H1 (cell line): ENCODE measurements at regions not wholly inside any gene's neighbourhood (a gene's known extent, or its start where the extent isn't known, plus 50 kb on each side); places are given as distances from the start of the nearest gene placed in this dataset.
A peak's percentile ranks its signal among the peaks of the same experiment; 100 is the strongest.

Experiments
- CTCF ChIA-PET: fragments of 300-600 bp; sonication (Branson Sonifier 250); formaldehyde crosslinking; loops from one replicate; lab custom pipeline; 2021; ENCODE audit not compliant: partially characterized antibody; lab: Charles Lee
- POLR2A ChIA-PET: fragments of 300-600 bp; sonication (Branson Sonifier 250); formaldehyde crosslinking; loops from one replicate; lab custom pipeline; 2021; ENCODE audit warnings: inconsistent platforms; ENCODE audit not compliant: partially characterized antibody; lab: Charles Lee
- DNase-seq, 2 experiments: peaks; one replicate each; pipeline versions ENCODE4 v3.0.0 to v3.0.0-alpha.2; 2010 to 2022; ENCODE audit warnings: low spot score in 2 of 2, low read depth in 1 of 2, mixed read lengths in 1 of 2
- FAIRE-seq: peaks from 2 replicates; lab custom pipeline; 2011; peaks lifted over from hg19 to GRCh38; lab: Jason Lieb, UNC
- H2AFZ ChIP-seq: 2 replicates; pipeline ENCODE4 v1.8.1; 2012; ENCODE audit warnings: low read length, inconsistent platforms
- H2AK5ac ChIP-seq: 2 replicates; pipeline ENCODE4 v1.6.1; 2013; ENCODE audit warnings: low read depth, low read length
- H2BK120ac ChIP-seq: replicated peaks from 2 replicates; pipeline ENCODE3; 2013; ENCODE audit warnings: low read depth, low read length, inconsistent platforms
- H2BK12ac ChIP-seq: 2 replicates; pipeline ENCODE4 v1.6.1; 2013; ENCODE audit warnings: low read depth, low read length
- H2BK15ac ChIP-seq: 2 replicates; pipeline ENCODE4 v1.6.1; 2013; ENCODE audit warnings: low read length
- H2BK20ac ChIP-seq: 2 replicates; pipeline ENCODE4 v1.6.1; 2013; ENCODE audit warnings: low read length
- H2BK5ac ChIP-seq: 2 replicates; pipeline ENCODE4 v1.6.1; 2013; ENCODE audit warnings: low read depth, low read length
- H3K14ac ChIP-seq: 2 replicates; pipeline ENCODE4 v1.6.1; 2013; ENCODE audit warnings: inconsistent platforms; ENCODE audit not compliant: insufficient read length
- H3K18ac ChIP-seq: 2 replicates; pipeline ENCODE4 v1.6.1; 2013; ENCODE audit warnings: low read length; ENCODE audit errors: extremely low read depth
- H3K23ac ChIP-seq: 2 replicates; pipeline ENCODE4 v1.6.1; 2013; ENCODE audit warnings: inconsistent platforms; ENCODE audit not compliant: insufficient read length
- H3K23me2 ChIP-seq: 2 replicates; pipeline ENCODE4 v1.6.1; 2013; ENCODE audit warnings: low read depth, low read length
- H3K27ac ChIP-seq: 2 replicates; pipeline ENCODE4 v1.6.1; 2011; ENCODE audit warnings: low read depth, low read length, inconsistent platforms
- H3K27me3 ChIP-seq, 4 experiments: replicated peaks in 1 of 4; 1 replicate in 1 of 4; 2 replicates in 3 of 4; pipeline versions ENCODE4 v1.6.1 to v1.8.1; 2011 to 2013; ENCODE audit warnings: low read length in 3 of 4, mild to moderate bottlenecking in 3 of 4, inconsistent platforms in 2 of 4, mixed read lengths in 2 of 4, moderate library complexity in 1 of 4; ENCODE audit not compliant: control insufficient read depth in 3 of 4, insufficient read depth in 3 of 4; ENCODE audit errors: extremely low read depth in 1 of 4
- H3K36me3 ChIP-seq, 4 experiments: 2 replicates each; pipeline versions ENCODE4 v1.6.1 to v1.8.1; 2011 to 2013; ENCODE audit warnings: mild to moderate bottlenecking in 4 of 4, low read length in 3 of 4, moderate library complexity in 2 of 4, control low read depth in 1 of 4, inconsistent platforms in 1 of 4; ENCODE audit not compliant: insufficient read depth in 4 of 4, control insufficient read depth in 2 of 4
- H3K4ac ChIP-seq: replicated peaks from 2 replicates; pipeline ENCODE3; 2013; ENCODE audit warnings: low read length, low read depth, mixed read lengths, inconsistent platforms; ENCODE audit not compliant: insufficient read length
- H3K4me1 ChIP-seq, 4 experiments: replicated peaks in 1 of 4; 1 replicate in 1 of 4; 2 replicates in 3 of 4; pipeline versions ENCODE4 v1.6.1 to v1.8.1; 2011 to 2013; ENCODE audit warnings: low read length in 3 of 4, inconsistent platforms in 2 of 4, mixed read lengths in 1 of 4; ENCODE audit not compliant: insufficient read depth in 4 of 4, control insufficient read depth in 3 of 4
- H3K4me2 ChIP-seq, 2 experiments: 2 replicates each; pipeline versions ENCODE4 v1.6.1 to v1.8.1; 2011 to 2013; ENCODE audit warnings: low read depth in 2 of 2, low read length in 2 of 2, control low read depth in 1 of 2, inconsistent platforms in 1 of 2, mild to moderate bottlenecking in 1 of 2; ENCODE audit not compliant: insufficient read depth in 1 of 2
- H3K4me3 ChIP-seq, 4 experiments: fragments of 200-600, 300-600 bp in 1 of 4; sonication (generic), shearing (Covaris generic), sonication (Bioruptor Twin) in 1 of 4; 2 replicates each; pipeline versions ENCODE4 v1.5.1 to v1.8.1; 2011 to 2016; ENCODE audit warnings: low read length in 4 of 4, low read depth in 3 of 4, control low read depth in 2 of 4, inconsistent platforms in 2 of 4, mild to moderate bottlenecking in 2 of 4, mixed read lengths in 1 of 4, moderate library complexity in 1 of 4; ENCODE audit not compliant: insufficient read depth in 2 of 4; ENCODE audit errors: extremely low read depth in 1 of 4
- H3K56ac ChIP-seq: replicated peaks from 2 replicates; pipeline ENCODE3; 2013; ENCODE audit warnings: low read depth, mild to moderate bottlenecking, mixed read lengths, low read length, inconsistent platforms; ENCODE audit not compliant: insufficient read length
- H3K79me1 ChIP-seq: 2 replicates; pipeline ENCODE4 v1.6.1; 2013; ENCODE audit warnings: low read depth, low read length, control low read depth
- H3K79me2 ChIP-seq, 2 experiments: 2 replicates each; pipeline versions ENCODE4 v1.6.1 to v1.8.1; 2012 to 2013; ENCODE audit warnings: low read length in 2 of 2, mild to moderate bottlenecking in 2 of 2, inconsistent platforms in 1 of 2; ENCODE audit not compliant: insufficient read depth in 2 of 2, control insufficient read depth in 1 of 2
- H3K9ac ChIP-seq, 4 experiments: replicated peaks in 1 of 4; 1 replicate in 1 of 4; 2 replicates in 3 of 4; pipeline versions ENCODE4 v1.6.1 to v1.8.1; 2011 to 2013; ENCODE audit warnings: low read depth in 3 of 4, low read length in 3 of 4, control low read depth in 2 of 4, mild to moderate bottlenecking in 2 of 4, moderate library complexity in 2 of 4, inconsistent platforms in 1 of 4; ENCODE audit errors: extremely low read depth in 1 of 4
- H3K9me3 ChIP-seq, 2 experiments: 2 replicates each; pipeline versions ENCODE4 v1.6.1 to v1.8.1; 2012 to 2013; ENCODE audit warnings: mild to moderate bottlenecking in 2 of 2, moderate library complexity in 2 of 2, control low read depth in 1 of 2, inconsistent platforms in 1 of 2, low read depth in 1 of 2, low read length in 1 of 2, mixed read lengths in 1 of 2; ENCODE audit not compliant: insufficient read depth in 2 of 2
- H4K20me1 ChIP-seq, 2 experiments: replicated peaks in 1 of 2; 2 replicates each; pipeline versions ENCODE3 to v1.8.1; 2011 to 2013; ENCODE audit warnings: inconsistent platforms in 2 of 2, low read length in 2 of 2, mild to moderate bottlenecking in 1 of 2; ENCODE audit not compliant: insufficient read depth in 2 of 2, control insufficient read depth in 1 of 2
- H4K5ac ChIP-seq: 2 replicates; pipeline ENCODE4 v1.6.1; 2013; ENCODE audit warnings: low read length, low read depth, mixed read lengths, inconsistent platforms; ENCODE audit not compliant: insufficient read length
- H4K8ac ChIP-seq: 2 replicates; pipeline ENCODE4 v1.8.0; 2013; ENCODE audit warnings: mild to moderate bottlenecking, moderate library complexity, low read length, inconsistent platforms; ENCODE audit not compliant: insufficient read depth; ENCODE audit errors: extremely low read depth
- H4K91ac ChIP-seq: replicated peaks from 2 replicates; pipeline ENCODE3; 2013; ENCODE audit warnings: low read length, mixed read lengths, inconsistent platforms; ENCODE audit not compliant: insufficient read length
- ASH2L ChIP-seq: fragments of 200-600, 300-600 bp; sonication (generic); IDR thresholded peaks from one replicate; pipeline ENCODE4 v1.7.1; 2017; ENCODE audit warnings: low read length
- ATF3 ChIP-seq: IDR thresholded peaks from 2 replicates; pipeline ENCODE4 v1.6.1; 2011; ENCODE audit warnings: low read depth, mild to moderate bottlenecking, low read length; ENCODE audit not compliant: insufficient read depth
- CREB1 ChIP-seq: IDR thresholded peaks from 2 replicates; pipeline ENCODE4 v1.6.1; 2012; ENCODE audit warnings: inconsistent platforms
- HDAC2 ChIP-seq, 2 experiments: fragments of 300-600 bp in 1 of 2; sonication (generic) in 1 of 2; IDR thresholded peaks; 2 replicates each; pipeline ENCODE4 v1.6.1; 2011 to 2012; ENCODE audit warnings: low read depth in 2 of 2, low read length in 2 of 2, mild to moderate bottlenecking in 2 of 2, moderate library complexity in 2 of 2, borderline replicate concordance in 1 of 2, inconsistent platforms in 1 of 2
- NANOG ChIP-seq: IDR thresholded peaks from 2 replicates; pipeline ENCODE4 v1.6.1; 2011; ENCODE audit warnings: low read length, low read depth, mild to moderate bottlenecking, inconsistent platforms; ENCODE audit not compliant: insufficient read depth, poor library complexity, severe bottlenecking
- ZNF274 ChIP-seq: IDR thresholded peaks from 2 replicates; pipeline ENCODE4 v1.7.0; 2012; ENCODE audit warnings: low read length, borderline replicate concordance; ENCODE audit errors: extremely low read depth
- WGBS, 2 experiments: shearing (Covaris generic) in 1 of 2; methylation state at CpG; one replicate each; pipeline versions ENCODE4 v1.1.6 to v1.1.7; 2013 to 2015; ENCODE audit warnings: low lambda C conversion rate in 2 of 2, mixed read lengths in 2 of 2, inconsistent platforms in 1 of 2, low coverage in 1 of 2, missing lambda C conversion rate in 1 of 2; ENCODE audit not compliant: insufficient replicate concordance in 2 of 2, insufficient coverage in 1 of 2, insufficient read length in 1 of 2; ENCODE audit errors: extremely low coverage in 1 of 2, missing lambda C conversion rate in 1 of 2; 5-methylcytosine and 5-hydroxymethylcytosine counted together

DNA sequence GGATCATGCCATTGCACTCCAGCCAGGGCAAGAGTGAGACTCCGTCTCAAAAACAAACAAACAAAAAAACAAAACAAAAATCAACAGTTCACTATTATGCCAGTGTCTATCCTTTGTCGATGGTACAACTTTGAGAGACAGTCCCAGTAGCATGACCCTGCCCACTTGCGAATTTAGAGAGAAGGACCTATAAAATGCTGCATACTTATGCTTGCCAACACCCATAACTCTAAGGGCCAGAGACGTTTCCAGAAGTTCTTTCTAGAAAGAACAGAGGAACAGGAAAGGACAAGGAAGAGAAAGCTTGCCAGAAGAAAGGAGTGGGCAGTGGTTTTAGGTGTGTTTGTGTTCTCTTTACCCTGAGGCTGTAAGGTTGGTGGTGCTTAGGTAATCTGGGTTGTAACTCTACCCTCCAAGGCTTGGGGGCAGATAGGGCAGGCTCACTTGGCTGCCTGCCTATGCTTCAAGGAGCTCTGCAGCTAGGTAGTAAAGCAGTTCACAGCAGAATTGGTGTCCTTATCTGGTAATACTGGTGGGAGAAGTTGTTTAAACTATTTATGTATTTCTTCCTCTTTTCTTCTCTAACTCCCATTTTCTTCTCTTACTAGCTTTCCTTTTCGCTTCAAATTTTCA, 50.6 kb upstream of the SPPL2A start:
- Histone ChIP-seq H3K23me2 (no peaks in the 10 kb centered on the region; the same call in 1 of the 2 replicates), H3K9ac (no peak overlapping the region), H3K9me3 (peaks cover 0 to 3% of the 10 kb centered on the region in 2 experiments; a peak in 1 of 4 replicates), H3K79me1 (no peaks in the 10 kb centered on the region), H4K5ac (no peak overlapping the region), H2BK20ac (no peak overlapping the region), H3K27me3 (no peaks in the 10 kb centered on the region), H2BK120ac (no peak overlapping the region), H3K36me3 (no peaks in the 10 kb centered on the region), H4K8ac (no peak overlapping the region), H3K23ac (no peak overlapping the region), H3K79me2 (no peaks in the 10 kb centered on the region), H3K27ac (no peak overlapping the region), H4K20me1 (no peaks in the 10 kb centered on the region), H2BK15ac (no peak overlapping the region), H2AK5ac (no peak overlapping the region), H3K4me1 (no peaks in the 10 kb centered on the region), H3K4me3 (no peak overlapping the region), H3K4me2 (no peak overlapping the region), H3K4ac (no peak overlapping the region), H3K14ac (no peak overlapping the region), H3K56ac (no peak overlapping the region), H4K91ac (no peak overlapping the region), H2BK5ac (no peak overlapping the region), H3K18ac (no peak overlapping the region; the same call in 1 of the 2 replicates), H2BK12ac (no peak overlapping the region), H2AFZ (peak overlapping the region; percentile 54; the same call in 1 of the 2 replicates)
- TF ChIP-seq ATF3 (no peak), CREB1 (no peak), NANOG (no peak), ASH2L (no peak), HDAC2 (IDR thresholded peaks at IDR 0.05; ENCODE audit: borderline replicate concordance in 1 of 2, low read depth in 2 of 2, low read length in 2 of 2) (no peak), ZNF274 (no peak)
- WGBS, 2 experiments: 91% methylated on average over 5 of the region's 5 CpGs; no CpG with 5 or more reads in 1 of the 2 experiments
- ChIA-PET CTCF (no interaction called here), POLR2A (no interaction called here)
- DNase-seq: no peak
- no peak for FAIRE-seq
